ENCODE measurements at regions not wholly inside any gene's neighbourhood (a gene's known extent, or its start where the extent isn't known, plus 50 kb on each side); places are given as distances from the start of the nearest gene placed in this dataset.

GRCh38 chr6:169996378-169997051 is 245.1 kb downstream of the ERMARD start (continued):
- TF ChIP-seq ZNF462 (CRISPR knock-in tag; IDR thresholded peaks at IDR 0.05), result no peak
- TF ChIP-seq CREB1 (CRISPR knock-in tag; IDR thresholded peaks at IDR 0.05; ENCODE audit: low read depth), result no peak
- no peak for TF ChIP-seq ZNF114 (CRISPR knock-in tag; IDR thresholded peaks at IDR 0.05)
- TF ChIP-seq EZH2 (IDR thresholded peaks at IDR 0.05; ENCODE audit: low read depth, unreplicated experiment), result no peak
- no peak for TF ChIP-seq NANOG (IDR thresholded peaks at IDR 0.05; ENCODE audit: borderline replicate concordance)
- no peak for TF ChIP-seq REST (IDR thresholded peaks at IDR 0.05; ENCODE audit: unreplicated experiment)
- no peak for TF ChIP-seq ZNF331 (CRISPR knock-in tag; IDR thresholded peaks at IDR 0.05; ENCODE audit: low read depth)
- no peak for TF ChIP-seq POLR2AphosphoS5 (IDR thresholded peaks at IDR 0.05; ENCODE audit: low read depth)

Measured in GM23338 (cell line).